NCI-H1417 (cell line): ENCODE measurements at regions not wholly inside any gene's neighbourhood (a gene's known extent, or its start where the extent isn't known, plus 50 kb on each side); places are given as distances from the start of the nearest gene placed in this dataset.

Source experiments
- DNase-seq, 3 experiments: peaks; one replicate each; lab custom pipeline; 2025; lab: John Stamatoyannopoulos, UW

GRCh38 chr2:153105829-153106578 lies 372.6 kb downstream of the RPRM start:
- DNase-seq = no peak

- DNase-seq = no peak
Observed at GRCh38 chr2:153101187-153101586, 377.4 kb downstream of the RPRM start.

DNA sequence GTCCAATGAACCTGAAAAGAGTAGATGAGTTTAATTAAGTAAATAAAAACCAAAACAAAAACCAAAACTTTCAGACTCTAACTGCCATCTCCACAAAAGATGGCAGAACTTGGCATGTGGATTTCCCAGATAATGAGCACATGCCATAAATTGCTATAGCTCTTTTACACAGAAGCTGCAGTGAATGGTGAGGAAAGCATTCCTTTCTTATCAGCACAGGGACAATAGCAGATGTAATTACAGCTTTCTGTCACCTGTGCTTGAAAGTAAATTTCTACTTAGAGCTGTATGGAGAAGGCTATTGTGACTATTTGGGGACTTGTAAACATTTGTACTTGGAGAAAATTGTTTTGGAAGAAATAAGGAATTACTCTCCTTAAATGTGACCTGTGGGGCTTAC lies 378.4 kb downstream of the RPRM start:
- DNase-seq = peak in 1 of 3 experiments; percentile 21

DNA sequence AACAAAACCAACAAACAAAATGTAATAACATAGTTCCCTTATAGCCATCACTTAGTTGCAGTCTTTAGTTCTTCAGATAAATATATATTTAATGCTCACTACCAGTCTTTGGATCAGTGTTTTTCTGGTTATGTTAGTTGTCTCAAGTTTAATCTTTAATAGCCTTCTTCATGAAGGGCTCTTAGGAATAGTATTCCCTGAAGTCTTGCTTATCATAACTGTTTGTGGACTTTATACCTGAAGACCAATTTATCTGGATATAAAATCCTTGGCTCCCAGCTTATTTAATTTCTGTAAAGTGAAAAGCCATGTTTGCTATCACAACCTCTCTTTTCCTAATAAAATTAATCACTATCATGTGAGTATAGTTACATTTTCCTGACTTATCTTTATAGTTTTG lies 379.7 kb downstream of the ARL6IP6 start:
- DNase-seq = no peak

DNA sequence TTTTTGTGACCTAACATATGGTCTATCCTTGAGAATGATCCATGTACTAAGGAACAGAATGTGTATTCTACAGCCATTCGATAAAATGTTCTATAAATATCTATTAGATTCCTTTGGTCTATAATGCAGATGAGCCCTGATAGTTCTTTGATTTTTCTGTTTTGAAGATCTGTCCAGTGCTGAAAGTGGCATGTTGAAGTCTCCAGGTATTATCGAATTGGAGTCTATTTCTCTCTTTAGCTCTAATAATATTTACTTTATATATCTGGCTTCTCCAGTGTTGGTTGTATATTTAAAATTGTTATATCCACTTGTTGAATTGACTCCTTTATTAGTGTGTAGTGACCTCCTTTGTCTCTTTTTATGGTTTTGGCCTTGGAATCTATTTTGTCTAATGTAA lies 377.9 kb downstream of the ARL6IP6 start:
- no peak for DNase-seq

- no peak for DNase-seq
Observed at GRCh38 chr2:153091344-153091743, 372.9 kb downstream of the ARL6IP6 start.

DNA sequence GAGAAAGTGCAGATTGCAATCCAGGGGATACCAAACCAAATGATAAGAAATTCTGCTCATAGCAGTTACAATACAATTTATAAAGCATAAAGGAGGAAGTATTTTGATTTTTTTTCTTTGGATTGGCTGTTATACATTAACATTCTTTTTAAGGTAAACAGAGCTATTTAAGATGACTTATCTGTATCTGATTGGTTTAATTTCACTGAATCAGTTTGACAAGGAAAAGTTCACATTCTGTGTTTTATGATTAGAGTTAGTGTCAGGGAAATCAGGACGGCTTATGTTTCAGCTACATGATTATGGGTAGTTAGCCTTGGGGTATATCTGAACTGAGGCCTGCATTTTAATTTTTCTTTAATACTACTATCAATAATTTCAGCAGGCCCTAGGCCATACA lies 360.9 kb downstream of the ARL6IP6 start:
- DNase-seq = no peak

GRCh38 chr2:153077311-153077710 lies 358.9 kb downstream of the ARL6IP6 start:
- DNase-seq = peak in 1 of 3 experiments; percentile 12

GRCh38 chr2:153074207-153074606 lies 355.8 kb downstream of the ARL6IP6 start:
- DNase-seq = peak in 1 of 3 experiments; percentile 4

GRCh38 chr2:153072813-153073212 lies 354.4 kb downstream of the ARL6IP6 start:
- DNase-seq = peak in 1 of 3 experiments; percentile 3

DNA sequence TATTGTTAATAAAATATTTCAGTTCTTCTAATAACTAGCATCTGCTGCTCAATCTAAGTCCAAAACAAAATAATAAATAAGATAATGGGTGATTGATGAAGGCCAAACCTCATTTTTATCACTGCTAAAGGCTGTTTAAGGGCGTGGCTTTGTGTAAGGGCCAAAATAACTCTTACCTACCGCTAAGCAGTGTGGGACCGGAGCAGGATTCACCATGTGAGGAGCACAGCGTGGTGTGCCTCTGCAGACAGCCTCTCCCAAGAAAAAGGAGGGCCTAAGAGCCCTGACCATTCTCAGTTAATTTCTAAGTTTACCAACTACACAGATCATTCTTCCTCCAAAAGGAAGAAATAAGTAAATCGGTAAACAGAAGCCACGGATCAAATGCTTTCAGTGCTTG lies 353.7 kb downstream of the ARL6IP6 start:
- DNase-seq = no peak

- DNase-seq = no peak
Observed at GRCh38 chr2:153071090-153071489, 352.7 kb downstream of the ARL6IP6 start.

GRCh38 chr2:153068915-153069314 lies 350.5 kb downstream of the ARL6IP6 start:
- no peak for DNase-seq

GRCh38 chr2:153068052-153068451 lies 349.6 kb downstream of the ARL6IP6 start:
- DNase-seq = no peak

DNA sequence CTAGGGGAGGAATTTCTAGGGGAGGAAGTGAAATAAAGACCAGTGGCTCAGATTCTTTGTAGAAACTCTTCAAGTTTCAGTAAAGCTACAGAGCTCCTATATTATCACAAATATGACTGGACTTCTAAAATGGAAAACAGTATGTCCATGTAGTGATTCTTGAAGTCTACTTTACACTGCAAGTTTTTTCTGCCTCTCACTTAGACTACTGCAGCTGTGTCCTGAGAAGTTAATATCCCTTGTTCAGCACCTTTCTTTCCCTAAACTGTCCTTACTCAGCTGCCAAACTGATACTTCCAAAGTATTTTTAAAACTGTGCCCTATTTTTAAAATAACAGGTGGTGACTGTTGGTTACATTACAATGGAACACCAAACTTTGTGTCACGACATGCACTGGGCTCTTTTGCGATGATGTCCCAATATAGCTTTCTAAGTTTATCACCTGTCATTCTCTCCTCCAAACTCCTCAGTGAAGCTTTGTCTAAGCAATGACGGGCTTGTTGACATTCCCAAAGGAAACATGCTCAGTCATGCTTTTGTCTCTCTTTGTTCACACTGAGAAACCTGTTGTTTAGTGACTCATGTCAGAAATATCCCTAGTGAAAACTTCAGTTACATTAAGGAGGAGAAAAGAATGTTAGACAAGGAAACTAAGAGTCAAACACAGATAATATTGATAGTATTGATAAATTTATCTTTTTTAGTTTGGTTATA lies 341.1 kb downstream of the ARL6IP6 start:
- peak in 1 of 3 experiments; percentile 66 for DNase-seq

- DNase-seq = no peak
Observed at GRCh38 chr2:153057743-153058142, 339.3 kb downstream of the ARL6IP6 start.

- no peak for DNase-seq
Observed at GRCh38 chr2:153055182-153055581, 336.8 kb downstream of the ARL6IP6 start.

GRCh38 chr2:153052807-153053559 lies 334.6 kb downstream of the ARL6IP6 start:
- DNase-seq = no peak

- DNase-seq = no peak
Observed at GRCh38 chr2:153047220-153047619, 328.8 kb downstream of the ARL6IP6 start.

GRCh38 chr2:153043385-153043784 lies 325.0 kb downstream of the ARL6IP6 start:
- DNase-seq = no peak

- no peak for DNase-seq
Observed at GRCh38 chr2:153028626-153029025, 310.2 kb downstream of the ARL6IP6 start.

- no peak for DNase-seq
Observed at GRCh38 chr2:153027533-153027932, 309.1 kb downstream of the ARL6IP6 start.

DNA sequence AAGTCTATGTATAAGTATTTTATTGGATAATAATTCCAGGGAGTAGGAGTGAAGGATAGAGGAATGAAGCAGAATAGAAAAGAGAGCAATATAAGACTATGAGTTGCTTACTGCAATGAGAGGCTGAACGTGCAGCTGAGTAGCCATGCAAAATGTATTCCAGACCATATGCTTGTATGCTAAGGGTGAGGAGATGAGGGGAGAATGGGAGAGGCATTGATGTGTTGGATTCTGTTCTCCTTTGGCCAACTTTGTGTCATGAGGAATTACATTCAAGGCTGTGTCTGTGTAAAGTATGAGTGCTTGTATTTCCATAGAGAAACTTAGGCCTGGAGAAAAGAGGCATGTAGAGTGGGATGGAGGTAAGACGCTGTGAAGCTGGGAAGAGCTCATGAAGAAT lies 301.8 kb downstream of the ARL6IP6 start:
- no peak for DNase-seq
